Uterus (tissue), 2 donors: ENCODE measurements at regions not wholly inside any gene's neighbourhood (a gene's known extent, or its start where the extent isn't known, plus 50 kb on each side); places are given as distances from the start of the nearest gene placed in this dataset.

ENCODE experiments used
- POLR2A ChIP-seq, 2 donors: fragments of 450-650 bp; IDR thresholded peaks; one replicate each; pipeline ENCODE4 v1.6.1; 2016; ENCODE audit warnings: antibody characterized with exemption in 2 of 2, mild to moderate bottlenecking in 1 of 2, moderate library complexity in 1 of 2
- TF ChIP-seq, protein P1 (sequence below), 4 experiments: fragments of 200-600 bp in 2 of 4; fragments of 450-650 bp in 2 of 4; sonication (generic) in 2 of 4; IDR thresholded peaks; one replicate each; pipeline ENCODE4 v1.5.1; 2016 to 2019; ENCODE audit warnings: antibody characterized with exemption in 4 of 4, mild to moderate bottlenecking in 2 of 4, moderate library complexity in 1 of 4

GRCh38 chr2:16080071-16080470, 139.7 kb downstream of the MYCN start:
- TF ChIP-seq, protein P1, sequence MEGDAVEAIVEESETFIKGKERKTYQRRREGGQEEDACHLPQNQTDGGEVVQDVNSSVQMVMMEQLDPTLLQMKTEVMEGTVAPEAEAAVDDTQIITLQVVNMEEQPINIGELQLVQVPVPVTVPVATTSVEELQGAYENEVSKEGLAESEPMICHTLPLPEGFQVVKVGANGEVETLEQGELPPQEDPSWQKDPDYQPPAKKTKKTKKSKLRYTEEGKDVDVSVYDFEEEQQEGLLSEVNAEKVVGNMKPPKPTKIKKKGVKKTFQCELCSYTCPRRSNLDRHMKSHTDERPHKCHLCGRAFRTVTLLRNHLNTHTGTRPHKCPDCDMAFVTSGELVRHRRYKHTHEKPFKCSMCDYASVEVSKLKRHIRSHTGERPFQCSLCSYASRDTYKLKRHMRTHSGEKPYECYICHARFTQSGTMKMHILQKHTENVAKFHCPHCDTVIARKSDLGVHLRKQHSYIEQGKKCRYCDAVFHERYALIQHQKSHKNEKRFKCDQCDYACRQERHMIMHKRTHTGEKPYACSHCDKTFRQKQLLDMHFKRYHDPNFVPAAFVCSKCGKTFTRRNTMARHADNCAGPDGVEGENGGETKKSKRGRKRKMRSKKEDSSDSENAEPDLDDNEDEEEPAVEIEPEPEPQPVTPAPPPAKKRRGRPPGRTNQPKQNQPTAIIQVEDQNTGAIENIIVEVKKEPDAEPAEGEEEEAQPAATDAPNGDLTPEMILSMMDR (IDR thresholded peaks at IDR 0.05): no peak
- TF ChIP-seq POLR2A (IDR thresholded peaks at IDR 0.05): no peak
